SU-DHL-6 (cell line): ENCODE measurements at regions not wholly inside any gene's neighbourhood (a gene's known extent, or its start where the extent isn't known, plus 50 kb on each side); places are given as distances from the start of the nearest gene placed in this dataset.

Experiments used
- EZH2phosphoT487 ChIP-seq: fragments of 200-600 bp; sonication (generic), shearing (Covaris generic); conservative IDR thresholded peaks from 2 replicates; pipeline ENCODE4 v1.6.1; 2018; ENCODE audit warnings: mild to moderate bottlenecking, antibody characterized with exemption, low read length, moderate library complexity, mixed read lengths
- TF ChIP-seq, protein P1 (sequence below): fragments of 200-600 bp; sonication (generic); IDR thresholded peaks from one replicate; pipeline ENCODE4 v1.5.1; 2017; ENCODE audit warnings: antibody characterized with exemption, mild to moderate bottlenecking, low read length, moderate library complexity; ENCODE audit not compliant: insufficient read depth, poor library complexity, severe bottlenecking

DNA sequence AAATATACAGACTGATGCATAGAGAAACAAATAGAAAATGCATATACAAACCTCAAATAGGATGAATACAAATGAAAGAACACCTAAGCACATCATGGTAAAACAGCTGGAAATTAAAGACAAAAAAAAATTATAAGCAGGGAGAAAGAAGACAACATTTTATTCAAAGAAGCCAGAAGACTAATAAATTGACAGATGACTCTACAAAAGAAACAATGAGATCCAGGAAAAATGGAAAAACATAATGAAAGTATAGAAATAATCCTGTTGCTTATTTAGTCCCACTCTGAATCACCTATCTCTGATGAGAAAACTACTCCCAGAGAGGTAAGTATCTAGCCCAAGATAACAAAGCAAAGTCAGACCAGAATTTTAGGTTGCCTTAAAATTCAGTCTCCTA lies 143.4 kb downstream of the RBM43 start:
- TF ChIP-seq, protein P1, sequence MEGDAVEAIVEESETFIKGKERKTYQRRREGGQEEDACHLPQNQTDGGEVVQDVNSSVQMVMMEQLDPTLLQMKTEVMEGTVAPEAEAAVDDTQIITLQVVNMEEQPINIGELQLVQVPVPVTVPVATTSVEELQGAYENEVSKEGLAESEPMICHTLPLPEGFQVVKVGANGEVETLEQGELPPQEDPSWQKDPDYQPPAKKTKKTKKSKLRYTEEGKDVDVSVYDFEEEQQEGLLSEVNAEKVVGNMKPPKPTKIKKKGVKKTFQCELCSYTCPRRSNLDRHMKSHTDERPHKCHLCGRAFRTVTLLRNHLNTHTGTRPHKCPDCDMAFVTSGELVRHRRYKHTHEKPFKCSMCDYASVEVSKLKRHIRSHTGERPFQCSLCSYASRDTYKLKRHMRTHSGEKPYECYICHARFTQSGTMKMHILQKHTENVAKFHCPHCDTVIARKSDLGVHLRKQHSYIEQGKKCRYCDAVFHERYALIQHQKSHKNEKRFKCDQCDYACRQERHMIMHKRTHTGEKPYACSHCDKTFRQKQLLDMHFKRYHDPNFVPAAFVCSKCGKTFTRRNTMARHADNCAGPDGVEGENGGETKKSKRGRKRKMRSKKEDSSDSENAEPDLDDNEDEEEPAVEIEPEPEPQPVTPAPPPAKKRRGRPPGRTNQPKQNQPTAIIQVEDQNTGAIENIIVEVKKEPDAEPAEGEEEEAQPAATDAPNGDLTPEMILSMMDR = no peak
- TF ChIP-seq EZH2phosphoT487 = no peak
